Cerebellar cortex (tissue), 1 donor: ENCODE measurements at regions not wholly inside any gene's neighbourhood (a gene's known extent, or its start where the extent isn't known, plus 50 kb on each side); places are given as distances from the start of the nearest gene placed in this dataset.
"Not testable (repeated sequence)": the region's sequence is repeated elsewhere in the genome, so short reads cannot be mapped to it uniquely, and the experiment has no call there.

Experiments
- DNase-seq: peaks from one replicate; pipeline ENCODE4 v3.0.0-alpha.2; 2015; ENCODE audit warnings: low spot score

DNA sequence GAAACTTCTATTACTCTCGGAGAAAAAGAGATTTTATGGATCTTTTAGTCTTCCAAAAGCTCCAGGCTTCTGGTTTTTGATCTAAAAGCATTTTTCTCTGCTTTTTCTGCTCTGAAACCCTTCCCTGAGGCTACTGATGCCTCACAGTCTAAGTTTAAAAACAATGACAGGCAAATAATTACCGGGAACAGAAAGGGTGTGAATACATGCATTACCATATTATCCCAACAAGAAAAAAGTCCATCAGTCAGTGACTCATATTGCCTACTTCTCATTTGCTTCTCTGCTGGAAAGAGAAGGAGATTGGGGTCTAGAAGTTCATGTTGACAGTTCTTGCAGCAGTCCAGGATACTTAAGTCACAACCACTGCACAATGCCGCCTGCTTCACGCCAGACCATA, 482.9 kb upstream of the C16orf82 start:
- no peak for DNase-seq

DNA sequence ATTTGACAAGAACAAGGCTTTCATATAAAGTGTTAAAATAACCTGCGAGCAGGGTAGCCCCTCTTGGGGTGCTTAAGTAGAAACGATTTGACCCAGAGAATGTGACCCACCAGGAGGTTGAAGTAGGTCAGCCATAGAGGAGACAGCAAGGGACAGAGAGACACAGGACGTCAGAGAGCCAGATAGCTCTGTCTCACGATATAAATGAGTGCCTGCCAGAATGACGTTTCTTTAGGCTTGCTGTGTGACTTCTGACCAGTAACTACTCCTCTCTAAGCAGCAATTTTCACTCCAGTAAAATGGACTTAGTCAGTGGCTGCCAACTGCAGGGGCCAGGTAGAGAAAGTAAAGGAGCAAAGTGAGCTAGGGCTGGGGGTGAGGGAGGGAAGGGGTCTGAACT, 473.0 kb upstream of the C16orf82 start:
- DNase-seq, result no peak

DNA sequence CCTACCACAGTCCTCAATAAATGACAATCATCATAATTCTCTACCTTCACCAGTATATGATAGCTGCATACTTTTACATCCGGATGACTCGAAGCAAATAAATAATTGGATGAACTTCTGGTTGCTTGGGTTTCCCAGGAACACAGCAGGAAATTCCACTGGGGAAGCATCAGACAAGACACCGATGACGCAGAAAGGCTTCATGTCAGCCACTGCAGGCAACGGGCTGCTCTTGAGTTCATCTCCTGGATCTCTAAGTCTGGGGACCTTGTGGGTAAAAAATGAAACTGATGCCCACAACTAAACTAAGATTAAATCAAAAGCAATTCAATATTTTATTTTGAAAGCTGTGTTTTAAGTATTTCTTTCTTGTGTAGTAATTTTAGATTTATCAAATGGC, 472.1 kb upstream of the C16orf82 start:
- no peak for DNase-seq

DNA sequence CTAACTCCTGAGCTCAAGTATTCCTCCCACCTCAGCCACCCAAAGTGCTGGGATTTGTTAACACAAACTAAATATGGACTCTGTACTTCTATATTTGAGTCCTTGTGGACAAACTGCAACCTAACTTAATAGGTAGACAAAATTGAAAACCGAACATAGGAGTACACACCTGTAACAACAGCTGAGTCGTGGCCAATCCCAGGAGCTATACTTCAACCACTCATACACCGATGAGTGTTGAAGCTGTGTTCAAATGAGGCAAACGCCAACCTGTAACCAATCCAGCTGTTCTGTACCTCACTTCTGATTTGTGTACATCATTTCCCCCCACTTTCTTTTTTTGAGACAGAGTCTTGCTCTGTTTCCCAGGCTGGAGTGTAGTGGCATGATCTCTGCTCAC, 471.5 kb upstream of the C16orf82 start:
- no peak for DNase-seq

DNA sequence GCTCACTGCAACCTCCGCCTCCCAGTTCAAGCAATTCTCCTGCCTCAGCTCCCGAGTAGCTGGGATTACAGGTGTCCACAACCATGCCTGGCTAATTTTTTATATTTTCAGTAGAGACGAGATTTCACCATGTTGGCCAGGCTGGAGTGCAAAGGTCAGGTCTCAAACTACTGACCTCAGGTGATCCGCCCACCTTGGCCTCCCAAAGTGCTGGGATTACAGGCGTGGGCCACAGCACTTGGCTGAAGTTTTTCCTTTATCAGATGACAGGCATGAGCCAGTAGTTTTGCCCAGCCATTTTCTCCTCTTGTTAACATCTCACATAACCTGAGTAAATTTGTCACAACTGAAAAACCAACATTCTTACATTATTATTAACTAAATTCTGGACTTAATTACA, 470.7 kb upstream of the C16orf82 start:
- not testable (repeated sequence) for DNase-seq

DNA sequence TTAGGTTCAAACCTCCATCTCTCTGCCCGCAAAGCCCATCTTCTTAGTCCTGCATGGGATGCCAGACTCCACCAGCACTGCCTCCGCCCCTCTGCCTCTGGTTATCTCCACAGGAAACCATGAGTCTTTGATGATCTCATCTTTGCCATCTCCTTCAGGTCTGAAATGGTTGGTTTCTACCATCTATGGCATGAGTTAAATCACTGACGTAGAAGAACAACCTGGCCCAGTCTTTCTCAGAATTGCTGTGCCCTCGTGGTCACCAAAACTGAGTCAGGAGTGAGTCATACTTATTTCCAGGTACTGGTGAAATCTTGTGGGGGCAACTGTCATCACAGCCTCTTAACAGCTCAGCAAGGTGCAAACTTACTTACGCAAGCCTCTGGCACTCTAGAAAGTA, 468.7 kb upstream of the C16orf82 start:
- DNase-seq, result no peak

DNA sequence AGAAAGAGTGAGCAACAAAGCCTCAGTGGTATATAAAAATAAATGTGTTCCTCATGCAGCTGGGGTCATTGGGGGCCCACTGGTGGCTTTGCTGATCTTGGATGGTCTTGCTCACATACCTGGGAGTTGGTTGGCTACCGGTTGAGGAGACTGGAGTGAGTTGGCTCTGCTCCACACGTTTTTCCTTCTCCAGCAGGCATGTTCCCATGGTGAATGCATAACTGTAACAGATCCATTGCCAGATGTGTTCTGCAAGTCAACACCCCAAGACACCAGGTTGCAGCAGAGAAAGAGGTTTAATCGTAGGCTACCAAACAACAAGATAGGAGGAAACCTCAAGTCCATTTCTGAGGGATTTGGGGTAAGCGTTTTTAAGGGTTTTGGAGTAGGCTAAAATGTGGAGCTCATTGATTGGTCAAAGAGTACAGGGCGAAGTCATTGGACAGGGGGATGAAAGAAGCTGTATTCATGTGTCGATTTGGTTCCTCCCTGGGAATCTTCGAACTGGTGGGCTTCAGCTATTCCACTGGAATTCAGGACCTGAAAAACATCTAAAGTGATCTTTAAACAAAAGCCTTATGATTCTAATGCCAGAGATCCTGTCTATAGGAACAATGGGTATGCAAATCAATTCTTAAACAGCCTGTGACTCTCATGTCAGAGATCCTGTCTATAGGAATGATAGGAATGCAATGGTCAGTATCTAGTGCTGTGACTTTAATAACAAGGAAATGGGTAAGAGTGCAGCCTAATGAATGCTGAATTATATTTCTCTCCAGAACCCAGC, 467.5 kb upstream of the C16orf82 start:
- DNase-seq, result no peak

DNA sequence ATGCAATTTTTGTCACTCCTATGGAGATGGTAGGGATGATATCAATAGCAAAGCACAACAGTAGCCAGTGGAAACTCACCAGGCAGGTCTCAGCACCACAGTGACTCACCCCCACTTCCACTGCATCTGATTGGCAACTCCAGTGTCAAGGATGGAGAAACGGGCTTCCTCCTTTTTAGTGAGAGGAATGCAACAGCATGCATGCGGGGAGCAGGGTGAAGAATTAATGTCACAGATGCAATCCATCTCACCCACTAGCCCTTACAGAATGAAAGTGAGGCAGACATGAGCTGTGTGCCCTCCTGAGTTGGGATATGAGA, 467.0 kb upstream of the C16orf82 start:
- no peak for DNase-seq

DNA sequence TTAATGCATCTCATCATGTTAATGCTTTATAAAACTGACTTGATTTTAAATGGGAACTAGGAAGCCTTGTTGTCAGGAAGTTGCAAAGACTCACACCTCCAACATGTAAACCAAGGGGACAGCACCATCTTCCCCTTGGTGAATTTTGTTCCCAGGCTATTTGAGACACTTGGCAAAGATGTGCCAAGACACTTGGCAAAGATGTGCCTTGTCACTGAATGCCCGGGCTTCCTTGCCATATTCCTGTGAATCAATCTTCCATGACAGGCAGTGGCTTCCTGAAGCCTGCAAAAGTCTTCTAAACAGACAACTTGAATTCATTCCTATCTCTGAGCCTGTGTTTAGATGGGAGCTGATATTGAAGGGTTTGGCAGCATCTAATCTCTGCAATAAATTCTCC, 465.4 kb upstream of the C16orf82 start:
- no peak for DNase-seq

DNA sequence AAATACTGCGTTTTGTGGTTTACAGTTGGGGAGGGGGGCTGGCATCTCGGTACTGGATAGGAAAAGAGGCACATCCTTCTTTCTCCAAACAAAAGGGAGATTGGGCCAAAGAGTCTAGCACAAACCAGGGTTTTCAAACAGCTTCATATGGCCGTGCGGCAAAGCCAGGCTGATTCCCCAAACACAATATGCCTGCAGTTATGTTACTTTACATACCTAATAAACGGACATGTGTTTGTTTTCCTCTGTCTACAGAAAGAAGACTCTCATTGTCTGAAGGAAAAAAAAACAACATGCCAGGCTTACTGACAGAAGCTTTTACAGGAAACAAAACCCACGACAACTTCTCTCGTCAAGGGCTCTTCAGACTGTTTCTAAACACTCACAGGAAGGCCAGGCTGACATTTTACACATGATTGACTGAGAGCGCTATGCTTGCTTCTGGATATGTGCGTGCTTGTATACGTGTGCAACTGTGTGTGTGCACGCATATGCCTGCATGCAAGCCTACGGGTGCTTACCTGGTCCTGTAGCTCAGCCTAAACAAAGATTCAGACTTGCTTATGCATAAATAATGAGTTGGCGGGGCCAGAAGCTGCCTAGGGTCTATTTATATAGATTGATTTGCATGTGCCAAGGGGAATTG, 461.0 kb upstream of the C16orf82 start:
- no peak for DNase-seq

DNA sequence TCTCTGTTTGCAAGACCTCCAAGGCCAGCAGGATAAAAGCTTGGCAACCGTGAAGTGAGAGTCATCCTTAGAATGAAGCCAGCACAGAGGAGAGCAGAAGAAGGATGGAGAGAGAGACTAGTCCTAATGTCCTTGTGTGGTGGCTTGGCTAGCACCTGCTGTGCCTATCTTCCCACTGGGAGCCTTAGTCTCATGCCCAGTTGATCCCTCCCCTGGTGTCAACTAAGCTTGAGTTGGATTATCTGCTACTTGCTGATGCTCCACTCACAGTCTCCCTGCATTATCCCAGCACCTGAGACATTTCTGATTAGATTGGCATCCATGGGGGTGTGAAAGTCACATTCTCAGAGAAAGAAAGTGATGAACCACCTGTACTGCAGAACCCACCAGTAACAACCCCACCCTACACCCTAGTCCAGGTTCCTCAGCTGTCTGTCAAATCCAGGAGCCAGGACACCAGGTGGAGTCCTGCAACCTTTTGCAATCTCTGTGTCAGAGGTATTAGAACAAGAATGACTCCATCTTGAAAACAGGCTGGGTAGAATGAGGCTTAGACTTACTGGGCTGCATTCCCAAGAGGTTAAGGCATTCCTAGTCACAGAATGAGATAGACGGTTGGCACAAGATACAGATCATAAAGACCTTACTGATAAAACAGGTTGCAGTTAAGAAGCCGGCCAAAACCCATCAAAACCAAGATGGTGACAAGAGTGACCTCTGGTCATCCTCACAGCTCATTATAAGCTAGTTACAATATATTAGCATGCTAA, 460.2 kb upstream of the C16orf82 start:
- no peak for DNase-seq

DNA sequence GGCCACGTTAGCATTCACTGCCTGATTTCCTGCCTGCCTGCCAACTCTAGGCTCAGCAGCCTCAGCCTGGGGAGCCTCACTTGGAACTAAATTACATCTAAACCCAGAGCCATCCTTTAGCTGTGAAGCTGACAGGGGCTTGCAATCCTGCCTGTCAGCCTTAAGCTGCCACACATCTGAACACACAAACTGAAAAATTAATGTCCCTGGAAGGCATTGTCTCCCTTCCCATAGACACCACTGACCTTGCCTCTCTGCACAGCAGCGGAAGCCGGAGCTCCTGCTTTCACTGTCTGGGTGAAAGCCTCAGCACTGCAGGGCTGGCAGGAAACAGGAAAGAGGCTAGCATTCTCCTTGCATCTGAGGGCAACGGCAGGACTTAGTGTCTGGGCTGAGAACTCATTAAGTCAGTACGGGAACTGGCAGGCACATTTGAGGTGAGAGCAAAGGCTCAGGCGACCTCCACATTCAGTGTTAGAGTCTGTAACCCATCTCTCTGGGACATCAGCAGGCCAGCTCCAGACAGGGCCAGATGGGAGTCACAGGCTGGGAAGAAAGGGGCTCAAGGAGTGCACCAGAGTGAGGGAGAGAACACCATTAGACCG, 452.4 kb upstream of the C16orf82 start:
- DNase-seq, result no peak

DNA sequence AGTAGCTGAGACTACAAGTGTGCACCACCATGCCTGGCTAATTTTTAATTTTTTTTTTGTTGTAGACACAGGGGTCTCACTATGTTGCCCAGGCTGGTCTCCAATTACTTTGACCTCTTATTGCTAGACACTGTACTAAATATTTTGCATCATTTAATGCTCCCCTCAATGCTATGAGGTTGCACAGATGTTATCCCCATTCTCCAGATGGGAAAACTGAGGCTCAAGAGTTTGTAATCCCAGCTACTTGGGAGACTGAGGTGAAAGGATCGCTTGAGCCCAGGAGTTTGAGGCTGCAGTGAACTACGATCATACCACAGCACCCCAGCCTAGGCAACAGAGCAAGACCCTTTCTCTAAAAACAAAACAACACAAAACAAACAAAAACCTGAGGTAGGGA, 443.3 kb upstream of the C16orf82 start:
- no peak for DNase-seq

DNA sequence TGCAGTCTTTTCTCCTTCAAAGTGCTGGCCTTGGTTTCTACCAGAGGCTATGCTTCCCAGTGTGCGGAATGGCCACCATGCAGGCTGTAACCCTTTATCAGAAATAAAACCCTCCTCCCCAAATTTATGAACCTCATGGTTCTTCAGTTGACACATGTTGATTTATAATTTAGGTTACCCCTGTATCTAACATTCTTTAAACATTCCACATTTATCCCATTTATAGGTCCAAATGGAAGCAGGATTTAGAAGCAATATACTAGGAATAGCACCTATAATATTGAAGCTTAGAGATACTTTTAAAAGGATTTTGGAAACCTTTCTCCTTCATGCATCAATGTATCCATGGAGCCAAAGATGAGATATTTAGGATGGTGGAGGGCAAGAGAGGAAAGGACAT, 438.8 kb upstream of the C16orf82 start:
- no peak for DNase-seq

DNA sequence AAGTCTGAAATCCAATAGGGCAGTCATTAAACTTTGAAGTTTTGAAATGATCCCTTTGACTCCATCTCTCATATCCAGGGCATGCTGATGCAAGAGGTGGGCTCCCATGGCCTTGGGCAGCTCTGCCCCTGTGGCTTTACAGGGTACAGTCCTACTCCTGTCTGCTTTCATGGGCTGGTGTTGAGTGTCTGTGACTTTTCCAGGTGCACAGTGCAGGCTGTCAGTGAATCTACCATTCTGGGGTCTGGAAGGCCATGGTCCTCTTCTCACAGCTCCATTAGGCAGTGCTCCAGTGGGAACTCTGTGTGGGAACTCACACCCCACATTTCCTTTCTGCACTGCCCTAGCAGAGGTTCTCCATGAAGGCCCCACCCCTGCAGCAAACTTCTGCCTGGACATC, 435.4 kb upstream of the C16orf82 start:
- DNase-seq, result not testable (repeated sequence)

DNA sequence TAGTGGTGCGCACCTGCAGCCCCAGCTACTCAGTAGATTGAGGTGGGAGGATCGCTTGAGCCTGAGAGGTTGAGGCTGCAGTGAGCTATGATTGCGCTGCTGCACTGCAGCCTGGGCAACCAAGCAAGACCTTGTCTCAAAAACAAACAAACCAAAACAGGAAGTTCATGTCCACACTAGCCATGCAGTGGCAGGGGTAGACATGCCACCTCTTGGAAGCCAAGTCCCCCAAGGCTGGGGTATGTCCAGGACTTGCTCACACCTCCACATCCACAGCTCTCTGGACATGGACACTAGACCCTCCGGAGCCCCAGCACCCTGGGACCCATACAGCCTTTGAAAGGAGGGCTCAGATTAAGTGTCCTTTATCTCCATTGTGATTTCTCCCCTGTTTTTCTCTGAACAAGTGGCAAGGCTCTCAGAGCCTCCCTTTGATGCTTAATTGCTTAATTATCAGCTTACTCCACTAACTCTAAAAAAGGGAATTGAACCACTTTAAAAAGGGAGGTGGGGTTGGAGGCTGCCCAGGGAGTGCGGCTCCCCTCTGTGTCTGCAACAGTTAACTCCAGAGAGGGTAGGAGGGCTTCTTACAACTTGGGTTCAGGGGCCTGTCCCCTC, 424.6 kb upstream of the C16orf82 start:
- DNase-seq, result no peak

DNA sequence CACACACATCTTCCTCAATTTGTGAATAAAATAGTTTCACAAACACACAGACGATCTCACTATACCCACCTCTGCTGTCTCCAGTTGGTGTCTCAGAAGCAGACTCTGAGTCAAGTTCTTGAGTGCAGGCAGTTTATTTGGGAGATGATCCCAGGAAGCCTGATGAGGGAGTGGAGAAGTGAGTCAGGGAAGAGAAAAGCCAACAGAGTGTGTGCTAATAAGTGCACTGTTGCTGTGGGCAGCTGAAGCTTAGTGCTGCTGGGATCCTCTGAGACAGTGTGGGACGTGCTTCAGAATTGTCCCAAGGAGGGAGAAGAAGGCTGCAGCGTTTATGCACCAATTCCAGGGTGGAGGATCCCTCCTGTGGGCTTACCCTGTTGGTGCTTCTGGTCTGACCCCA, 423.2 kb upstream of the C16orf82 start:
- DNase-seq, result no peak

DNA sequence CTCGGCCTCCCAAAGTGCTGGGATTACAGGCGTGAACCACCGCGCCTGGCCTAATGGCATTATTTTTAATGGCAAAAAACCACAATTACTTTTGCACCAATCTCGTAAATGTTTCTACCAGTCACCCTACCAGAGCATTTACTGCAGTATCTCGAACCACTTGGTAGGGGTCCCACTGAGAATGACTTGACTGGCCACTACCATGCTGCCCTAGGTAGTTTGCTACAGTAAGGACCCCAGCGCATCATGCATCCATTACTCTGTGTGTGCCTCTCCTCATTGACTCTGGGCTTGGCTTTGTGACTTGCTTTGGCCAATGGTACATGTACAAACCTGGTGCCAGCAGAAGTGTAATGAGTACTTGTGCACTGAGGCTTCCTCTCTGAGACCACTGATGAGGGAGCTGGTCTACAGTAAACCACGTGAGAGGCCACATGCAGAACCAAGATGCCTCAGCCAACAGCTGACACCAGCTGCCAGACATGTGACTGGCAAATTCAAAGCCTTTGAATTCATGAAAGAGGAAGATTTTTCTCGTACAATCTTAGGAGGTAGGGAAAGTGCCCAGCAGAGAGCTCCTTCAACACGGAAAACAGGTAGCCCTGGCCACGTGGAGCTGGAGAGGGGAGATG, 421.7 kb upstream of the C16orf82 start:
- no peak for DNase-seq

DNA sequence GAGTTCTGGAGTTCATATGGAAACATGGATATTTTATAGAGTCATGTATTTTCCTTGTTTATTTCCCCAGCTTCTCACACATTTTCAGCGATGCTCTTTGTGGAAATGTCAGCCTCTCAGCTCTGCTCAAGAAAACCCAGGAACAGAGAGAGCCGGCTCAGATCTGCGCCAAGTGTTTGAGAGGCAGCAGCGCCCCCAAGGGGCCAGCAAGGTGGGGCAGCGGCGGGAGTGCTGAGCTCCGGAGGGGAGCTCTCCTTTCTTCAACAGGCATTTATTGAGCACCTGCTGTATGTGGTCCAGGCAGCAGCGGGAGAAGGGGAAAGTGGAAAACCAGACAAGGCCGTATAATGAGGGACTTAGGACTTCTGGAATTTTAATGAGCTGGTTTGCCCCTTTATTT, 421.1 kb upstream of the C16orf82 start:
- DNase-seq, result no peak

DNA sequence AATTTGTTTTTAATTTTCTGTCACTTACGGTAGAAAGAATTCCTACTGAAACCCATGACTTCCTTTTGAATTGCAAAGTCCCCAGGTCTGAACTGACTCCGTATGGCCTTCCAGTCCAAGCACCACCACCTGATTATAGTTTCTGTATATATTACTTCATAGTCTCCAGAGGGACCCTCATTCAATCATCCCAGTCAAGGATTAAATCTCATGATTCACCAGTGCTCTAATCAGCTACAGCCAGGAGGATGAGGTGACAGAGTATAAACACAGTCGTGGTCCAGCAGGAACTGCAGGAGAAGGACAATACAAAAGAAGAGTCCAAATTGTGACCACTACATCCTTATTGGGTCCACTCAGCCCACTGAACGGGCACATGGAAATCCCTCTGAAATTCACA, 418.9 kb upstream of the C16orf82 start:
- no peak for DNase-seq

DNA sequence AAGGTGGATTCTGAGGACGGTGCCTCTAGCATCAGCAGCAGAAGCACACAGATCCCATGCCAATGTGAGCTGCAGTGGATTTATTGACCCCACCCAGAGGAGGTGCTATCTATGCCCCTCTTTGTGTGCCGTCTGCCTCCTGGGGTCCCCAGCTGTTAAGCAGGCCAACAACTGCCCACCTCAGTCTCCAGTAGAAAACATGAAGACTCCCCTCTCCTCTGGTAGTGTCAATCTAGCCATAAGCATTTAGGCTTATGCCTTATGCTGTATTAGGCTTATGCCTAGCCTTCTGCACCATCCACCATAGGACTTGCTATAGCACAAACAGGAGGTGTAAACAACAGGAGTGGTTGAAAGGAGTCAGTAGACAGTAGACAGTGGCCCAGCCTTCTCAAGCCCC, 417.9 kb upstream of the C16orf82 start:
- DNase-seq, result no peak
